Kidney (tissue), 13 donors: ENCODE measurements at regions not wholly inside any gene's neighbourhood (a gene's known extent, or its start where the extent isn't known, plus 50 kb on each side); places are given as distances from the start of the nearest gene placed in this dataset.

Experiments
- DNase-seq, 5 donors: peaks; one replicate each; pipeline ENCODE4 v3.0.0-alpha.2; 2013 to 2020
- FAIRE-seq: peaks from 2 replicates; lab custom pipeline; 2012; peaks lifted over from hg19 to GRCh38; lab: Jason Lieb, UNC
- H3K27ac ChIP-seq, 2 donors: one replicate each; pipeline ENCODE4 v1.7.0; 2013; ENCODE audit warnings: low read depth in 2 of 2, low read length in 2 of 2, inconsistent platforms in 1 of 2
- H3K27me3 ChIP-seq: one replicate; pipeline ENCODE4 v1.7.1; 2013; ENCODE audit warnings: low read length, inconsistent platforms; ENCODE audit not compliant: control insufficient read depth, insufficient read depth
- H3K36me3 ChIP-seq, 3 donors: one replicate each; pipeline versions ENCODE4 v1.7.0 to v1.7.1; 2013; ENCODE audit warnings: low read length in 3 of 3, control low read depth in 1 of 3, inconsistent platforms in 1 of 3; ENCODE audit not compliant: insufficient read depth in 3 of 3, control insufficient read depth in 2 of 3
- H3K4me1 ChIP-seq, 3 donors: one replicate each; pipeline versions ENCODE4 v1.7.0 to v1.7.1; 2013; ENCODE audit warnings: low read length in 3 of 3, inconsistent platforms in 1 of 3, low read depth in 1 of 3; ENCODE audit not compliant: control insufficient read depth in 2 of 3, insufficient read depth in 2 of 3
- H3K4me3 ChIP-seq, 3 donors: one replicate each; pipeline versions ENCODE4 v1.7.0 to v1.8.1; 2013; ENCODE audit warnings: low read length in 3 of 3, control low read depth in 1 of 3, inconsistent platforms in 1 of 3
- H3K9ac ChIP-seq, 3 donors: one replicate each; pipeline versions ENCODE4 v1.7.0 to v1.7.1; 2013; ENCODE audit warnings: low read length in 3 of 3, control low read depth in 1 of 3, inconsistent platforms in 1 of 3
- H3K9me3 ChIP-seq, 3 donors: one replicate each; pipeline versions ENCODE4 v1.7.0 to v1.7.1; 2013; ENCODE audit warnings: low read length in 3 of 3, control low read depth in 1 of 3, inconsistent platforms in 1 of 3; ENCODE audit not compliant: control insufficient read depth in 2 of 3, insufficient read depth in 1 of 3
- CTCF ChIP-seq: IDR thresholded peaks from 3 replicates; pipeline ENCODE4 v1.5.1; 2012; ENCODE audit warnings: mild to moderate bottlenecking, moderate library complexity, borderline replicate concordance; ENCODE audit not compliant: insufficient read depth; ENCODE audit errors: extremely low read depth
- intact Hi-C: fragments of 100-400 bp; cut with DNase I; formaldehyde crosslinking; loops from one replicate; pipeline ENCODE4 v1.11.1; 2022
- donor health status: control.
- donor health status: control.
- donor health status: control.
- donor health status: control.
- donor health status: control.
- donor health status: DM: yes; HTN: yes; CAD: no.
- donor health status: Normal renal cell carcinoma (clear cell type).

- FAIRE-seq (no peak), DNase-seq (no peak)
- no peaks in the 10 kb centered on the region for H3K36me3 ChIP-seq
- H3K27ac ChIP-seq: no peak overlapping the region
- intact Hi-C loops: no loop called here
- H3K27me3 ChIP-seq: no peaks in the 10 kb centered on the region
- H3K9ac ChIP-seq: no peak overlapping the region
- no peak overlapping the region for H3K4me3 ChIP-seq
- no peaks in the 10 kb centered on the region for H3K4me1 ChIP-seq
- H3K9me3 ChIP-seq: no peaks in the 10 kb centered on the region
- no peak for TF ChIP-seq CTCF
Observed at GRCh38 chr13:89812856-89813255, 1534.6 kb upstream of the MIR17HG start.

GRCh38 chr13:89816404-89816803 is 1531.1 kb upstream of the MIR17HG start:
- no peak for TF ChIP-seq CTCF
- intact Hi-C loops: no loop called here
- no peaks in the 10 kb centered on the region for H3K9me3 ChIP-seq
- H3K9ac ChIP-seq: no peak overlapping the region
- no peak overlapping the region for H3K27ac ChIP-seq
- FAIRE-seq (peak; percentile 35), DNase-seq (no peak)
- H3K4me3 ChIP-seq: no peak overlapping the region
- no peaks in the 10 kb centered on the region for H3K4me1 ChIP-seq
- no peaks in the 10 kb centered on the region for H3K36me3 ChIP-seq
- no peaks in the 10 kb centered on the region for H3K27me3 ChIP-seq

GRCh38 chr13:89822467-89822866 is 1525.0 kb upstream of the MIR17HG start:
- no peak for TF ChIP-seq CTCF
- Histone ChIP-seq H3K4me3 (no peak overlapping the region), H3K36me3 (no peaks in the 10 kb centered on the region), H3K9ac (no peak overlapping the region), H3K9me3 (no peaks in the 10 kb centered on the region), H3K27me3 (no peaks in the 10 kb centered on the region), H3K4me1 (no peaks in the 10 kb centered on the region), H3K27ac (no peak overlapping the region)
- intact Hi-C loops: no loop called here
- no peak for FAIRE-seq
- DNase-seq: no peak

GRCh38 chr13:89827552-89827951 is 1519.9 kb upstream of the MIR17HG start:
- DNase-seq (no peak), FAIRE-seq (no peak)
- no peaks in the 10 kb centered on the region for H3K9me3 ChIP-seq
- H3K4me1 ChIP-seq: no peaks in the 10 kb centered on the region
- intact Hi-C loops: no loop called here
- H3K27me3 ChIP-seq: no peaks in the 10 kb centered on the region
- H3K9ac ChIP-seq: no peak overlapping the region
- H3K36me3 ChIP-seq: no peaks in the 10 kb centered on the region
- no peak overlapping the region for H3K27ac ChIP-seq
- TF ChIP-seq CTCF: no peak
- no peak overlapping the region for H3K4me3 ChIP-seq
